ENCODE measurements at regions not wholly inside any gene's neighbourhood (a gene's known extent, or its start where the extent isn't known, plus 50 kb on each side); places are given as distances from the start of the nearest gene placed in this dataset.
"Not testable (repeated sequence)": the region's sequence is repeated elsewhere in the genome, so short reads cannot be mapped to it uniquely, and the experiment has no call there.

DNA sequence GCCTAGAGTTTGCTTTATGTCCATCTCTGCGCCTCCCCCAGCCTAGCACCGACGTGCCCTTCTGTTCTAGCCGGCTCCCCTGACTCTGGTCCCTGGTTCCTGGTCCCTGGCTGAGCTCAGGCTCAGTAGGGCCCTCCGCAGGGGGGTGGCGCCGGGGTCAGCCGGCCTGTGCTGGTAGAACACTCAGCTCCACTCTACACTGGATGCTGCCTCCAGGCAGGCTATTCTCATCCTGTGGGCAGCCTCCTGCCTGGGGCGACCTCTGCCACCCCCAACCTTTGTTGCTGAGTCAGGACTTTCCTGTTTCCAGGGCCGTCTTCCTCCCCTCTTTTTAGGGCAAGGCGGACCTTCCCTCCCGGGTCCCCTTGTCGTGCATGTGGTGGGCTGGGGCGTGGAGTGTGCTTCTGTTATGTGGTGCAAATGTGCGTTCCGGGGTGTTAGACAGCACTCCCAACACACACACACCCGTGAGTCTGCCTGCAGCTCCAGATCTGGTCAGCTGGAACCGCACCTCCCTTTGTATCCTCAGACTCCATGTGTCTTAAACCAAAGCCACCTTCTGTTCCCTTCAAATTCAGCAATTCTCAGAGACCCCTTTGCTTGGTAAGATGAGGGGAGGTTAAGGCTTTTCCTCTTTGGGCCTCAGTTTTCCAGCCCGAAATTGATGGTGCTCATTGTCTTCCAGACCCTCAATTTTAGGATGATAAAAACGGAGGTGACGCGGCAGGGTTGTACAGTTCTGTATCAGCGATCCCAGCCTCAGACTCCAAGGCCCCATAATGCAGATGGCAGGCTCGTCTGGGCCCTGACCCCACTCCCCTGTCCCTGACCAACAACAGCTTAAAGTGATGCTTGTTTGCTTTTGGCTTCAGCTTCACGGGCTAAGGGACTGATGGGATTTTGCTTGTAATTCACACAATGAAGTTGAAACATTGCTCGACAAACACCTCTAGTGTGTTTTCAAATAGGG is 1327.9 kb downstream of the BRD1 start:
- no peak for DNase-seq

GRCh38 chr22:48498526-48499331 is 1328.9 kb downstream of the BRD1 start:
- no peak for DNase-seq

DNA sequence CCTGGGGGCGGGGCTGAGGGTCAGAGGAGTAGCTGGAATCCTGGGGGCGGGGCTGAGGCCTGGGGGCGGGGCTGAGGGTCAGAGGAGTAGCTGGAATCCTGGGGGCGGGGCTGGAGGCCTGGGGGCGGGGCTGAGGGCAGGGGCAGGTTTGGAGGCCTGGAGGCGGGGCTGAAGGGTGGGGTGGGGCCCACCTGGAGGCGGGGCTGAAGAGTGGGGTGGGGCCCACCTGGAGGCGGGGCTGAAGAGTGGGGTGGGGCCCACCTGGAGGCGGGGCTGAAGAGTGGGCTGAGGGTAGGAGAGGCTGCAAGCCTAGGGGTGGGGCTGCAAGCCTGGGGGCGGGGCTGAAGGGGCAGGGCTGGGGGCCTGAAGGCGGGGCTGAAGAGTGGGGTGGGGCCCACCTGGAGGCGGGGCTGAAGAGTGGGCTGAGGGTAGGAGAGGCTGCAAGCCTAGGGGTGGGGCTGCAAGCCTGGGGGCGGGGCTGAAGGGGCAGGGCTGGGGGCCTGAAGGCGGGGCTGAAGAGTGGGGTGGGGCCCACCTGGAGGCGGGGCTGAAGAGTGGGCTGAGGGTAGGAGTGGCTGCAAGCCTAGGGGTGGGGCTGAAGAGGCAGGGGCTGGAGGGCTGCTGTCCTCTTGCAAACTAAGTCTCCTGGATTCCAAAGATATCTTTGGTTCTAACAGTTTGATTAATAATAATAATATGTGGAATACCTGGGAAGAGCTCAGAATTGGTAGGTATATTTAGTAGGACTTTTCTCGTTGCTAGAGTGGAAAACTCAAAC is 1329.7 kb downstream of the BRD1 start:
- DNase-seq: not testable (repeated sequence)

DNA sequence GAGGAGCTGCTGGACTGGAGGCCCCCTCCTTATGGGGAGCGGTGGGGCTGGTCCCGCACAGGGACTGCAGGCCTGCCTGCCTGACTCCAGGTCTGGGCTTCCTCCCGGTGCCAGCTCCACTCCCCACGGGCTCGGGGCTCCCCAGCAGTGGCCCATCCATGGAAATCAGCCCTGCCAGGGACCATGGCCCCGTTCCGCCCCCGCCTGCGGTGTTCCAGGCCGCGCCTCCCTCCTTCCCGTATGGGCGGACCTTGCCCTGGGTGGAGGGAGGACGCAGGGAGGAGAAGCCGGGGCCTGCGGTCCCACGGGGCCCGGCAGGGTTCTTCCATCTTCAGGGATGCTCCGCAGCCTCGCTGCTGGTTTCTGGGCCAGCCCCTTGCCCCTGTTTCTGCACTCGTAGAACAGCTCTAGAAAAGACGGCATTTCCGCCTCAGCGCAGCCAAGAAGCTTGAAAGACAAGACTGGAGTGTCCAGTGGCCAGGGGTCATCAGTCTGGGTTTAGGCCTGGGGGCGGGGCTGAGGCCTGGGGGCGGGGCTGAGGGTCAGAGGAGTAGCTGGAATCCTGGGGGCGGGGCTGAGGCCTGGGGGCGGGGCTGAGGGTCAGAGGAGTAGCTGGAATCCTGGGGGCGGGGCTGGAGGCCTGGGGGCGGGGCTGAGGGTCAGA is 1330.6 kb downstream of the BRD1 start:
- no peak for DNase-seq

- DNase-seq: no peak
These were observed 1331.3 kb downstream of the BRD1 start for GRCh38 chr22:48496226-48496845.

- DNase-seq: no peak
These were observed 1332.0 kb downstream of the BRD1 start for GRCh38 chr22:48495751-48496080.

- DNase-seq: no peak
These were observed 1332.5 kb downstream of the BRD1 start for GRCh38 chr22:48494968-48495750.

DNA sequence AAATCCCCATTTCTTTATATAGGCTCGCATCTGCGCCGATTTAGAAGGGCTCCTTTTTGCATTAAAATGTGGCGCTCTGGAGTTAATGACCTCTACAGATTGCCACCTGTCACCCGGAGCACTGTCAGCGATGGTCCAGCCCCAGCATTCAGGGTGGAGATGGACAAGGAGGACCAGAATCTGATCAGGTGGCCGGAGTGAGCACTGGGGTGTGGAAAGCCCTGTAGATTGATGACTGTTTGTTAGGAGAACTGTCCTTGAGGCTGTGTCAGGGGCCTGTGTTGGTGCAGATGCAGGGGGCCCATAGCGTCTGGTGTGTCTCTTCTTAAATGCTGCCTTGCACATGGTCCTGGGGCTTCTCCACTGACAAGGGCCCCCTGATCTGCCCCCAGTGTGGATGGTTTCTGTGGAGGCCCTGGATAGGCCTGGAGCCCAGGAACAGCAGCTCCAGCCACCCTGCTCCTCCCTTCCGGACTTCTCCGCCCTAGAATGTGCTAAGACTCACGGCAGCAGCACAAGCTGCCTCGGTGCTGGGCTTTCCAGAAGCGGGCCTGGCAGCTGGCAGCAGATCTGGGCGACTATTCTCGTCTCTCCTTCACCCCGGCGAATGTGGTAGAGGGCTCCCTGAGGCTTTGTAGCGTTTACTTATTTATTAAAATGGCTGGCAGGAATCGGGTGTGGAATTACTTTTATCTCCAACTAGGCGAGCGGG is 1333.3 kb downstream of the BRD1 start:
- no peak for DNase-seq

DNA sequence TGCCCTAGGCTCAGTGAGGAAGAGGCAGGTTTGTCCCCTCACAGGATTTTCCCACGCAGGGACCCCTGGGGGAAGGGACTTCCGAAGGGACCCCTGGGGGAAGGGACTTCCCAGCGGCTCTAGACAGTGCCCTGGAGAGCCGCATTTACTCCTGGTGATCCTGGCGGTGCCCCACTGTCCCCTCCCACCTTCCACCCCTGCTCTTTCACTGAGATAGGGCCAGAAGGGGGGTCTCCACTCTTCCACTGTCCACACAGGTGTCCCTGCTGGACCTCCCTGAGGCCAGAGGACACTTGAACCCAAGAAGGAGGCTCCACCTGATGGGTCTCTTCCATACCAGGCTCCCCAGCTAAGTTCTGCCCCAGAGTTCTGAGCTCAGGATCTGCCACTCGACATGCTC is 1333.9 kb downstream of the BRD1 start:
- no peak for DNase-seq

DNA sequence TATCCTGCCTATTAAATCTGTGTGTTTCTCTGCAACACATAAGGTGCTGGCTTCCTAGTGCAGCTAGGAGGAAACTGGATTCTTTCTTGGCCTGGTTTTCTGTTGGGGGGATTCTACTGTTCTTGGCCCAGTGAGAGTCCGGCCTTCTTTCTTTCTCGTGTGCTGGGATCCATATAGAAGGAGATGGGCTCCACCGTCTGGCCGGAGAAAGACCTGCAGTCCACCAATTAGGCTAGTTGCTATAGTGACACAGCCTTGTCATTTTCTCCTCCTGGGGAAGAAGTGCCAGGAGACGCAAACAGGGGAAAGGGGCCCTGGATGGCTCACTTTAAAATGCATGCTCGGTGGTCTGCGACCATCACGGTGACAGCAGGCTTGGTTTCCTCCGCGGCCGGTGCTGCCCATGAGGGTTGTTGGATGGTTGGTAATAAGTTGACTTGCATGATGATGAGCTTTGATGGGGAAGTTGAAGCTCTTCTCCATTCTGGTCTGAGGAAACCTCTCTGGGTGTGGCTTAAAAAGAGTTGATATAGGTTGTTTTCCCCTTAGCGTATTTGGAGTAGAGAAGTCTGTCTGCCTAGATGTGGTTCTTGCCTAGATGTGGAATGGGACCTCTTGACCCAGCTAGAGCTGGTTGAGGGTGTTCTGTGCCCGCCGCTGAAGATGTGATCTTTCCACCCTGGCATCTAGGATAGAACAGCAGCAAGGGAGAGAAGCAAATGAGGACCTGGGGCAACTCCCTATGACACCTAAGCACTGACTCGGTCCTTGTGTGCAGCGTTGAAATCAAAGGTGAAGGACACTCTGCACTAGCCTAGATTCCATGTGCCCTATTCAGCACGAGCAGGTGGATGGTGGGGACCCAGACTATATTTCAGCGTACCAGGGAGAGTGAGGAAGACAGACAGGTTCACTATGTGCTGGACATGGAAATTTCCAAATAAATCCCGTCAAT is 1335.0 kb downstream of the BRD1 start:
- DNase-seq: no peak

GRCh38 chr22:48491451-48491941 is 1336.2 kb downstream of the BRD1 start:
- no peak for DNase-seq

DNA sequence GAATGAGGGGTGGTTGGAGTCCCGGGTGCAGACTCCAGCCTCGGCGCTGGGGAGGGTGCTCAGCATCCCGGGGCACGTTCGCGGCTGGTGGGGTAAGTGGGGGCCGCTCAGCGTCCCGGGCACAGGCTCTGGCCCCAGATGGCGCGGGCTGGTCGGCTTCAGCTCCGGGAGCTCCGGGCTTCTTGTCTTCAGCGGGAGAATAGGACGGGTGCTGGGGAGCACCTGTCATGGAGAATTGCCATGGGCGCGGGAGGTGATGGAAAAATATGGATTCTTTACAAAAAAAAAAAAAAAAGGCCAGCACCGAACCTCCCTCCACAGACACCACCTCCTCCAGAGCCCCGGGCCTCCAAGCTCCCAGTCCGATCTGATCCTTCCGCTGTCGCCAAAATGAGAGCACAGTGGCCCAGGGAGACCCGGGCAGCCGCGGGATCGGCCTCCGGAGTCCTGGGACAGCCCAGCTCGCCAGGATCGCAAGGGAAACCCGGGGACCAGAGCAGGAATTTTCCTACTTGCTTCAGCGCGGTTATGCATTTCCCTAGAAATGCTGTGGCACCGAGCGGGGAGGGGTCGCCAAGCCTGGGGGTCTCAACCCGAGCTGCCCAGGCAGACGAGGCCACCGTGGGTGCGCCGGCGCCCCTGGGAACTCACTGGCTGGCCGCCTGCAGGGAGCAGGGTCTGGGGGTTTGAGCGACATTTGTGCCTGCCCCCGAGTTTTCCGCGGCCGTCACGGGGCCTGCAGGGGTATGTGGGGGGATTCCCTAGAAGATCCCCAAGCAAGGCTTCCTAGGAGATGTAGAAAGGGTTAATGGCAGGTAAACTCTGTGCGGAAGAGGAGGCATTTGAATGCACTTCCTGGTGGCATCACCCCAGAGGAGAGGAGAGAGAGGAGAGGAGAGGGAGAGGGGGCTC is 1336.9 kb downstream of the BRD1 start:
- DNase-seq: no peak

GRCh38 chr22:48489551-48490499 is 1337.8 kb downstream of the BRD1 start:
- DNase-seq: no peak

GRCh38 chr22:48488611-48489511 is 1338.8 kb downstream of the BRD1 start:
- no peak for DNase-seq

DNA sequence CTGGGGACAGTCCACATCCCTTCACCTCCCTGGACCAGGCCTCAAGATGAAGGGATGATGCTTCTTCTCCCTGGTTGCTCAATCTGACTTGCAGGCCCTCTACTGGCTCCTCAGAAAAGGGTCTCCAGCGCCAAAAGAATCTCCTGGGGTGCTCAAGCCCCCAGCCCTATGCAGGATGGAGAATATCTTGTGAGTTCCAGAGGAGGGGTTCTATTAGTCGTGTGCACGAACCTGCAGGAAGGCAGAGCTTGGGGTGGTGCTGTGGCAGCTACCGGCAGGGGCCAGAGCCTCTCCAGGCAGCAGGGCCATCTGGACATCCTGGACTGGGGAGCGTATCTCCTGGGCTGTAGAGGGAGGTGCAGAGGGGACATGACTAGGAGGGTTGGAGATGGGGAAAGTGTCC is 1339.5 kb downstream of the BRD1 start:
- no peak for DNase-seq

GRCh38 chr22:48486558-48486957 is 1341.1 kb downstream of the BRD1 start:
- no peak for DNase-seq

Data from activated effector memory CD4-positive, alpha-beta T cell treated with Interleukin-2 at 50 U/mL for 16 hours (primary cell).